Neural cell (in vitro differentiated cells): ENCODE measurements at regions not wholly inside any gene's neighbourhood (a gene's known extent, or its start where the extent isn't known, plus 50 kb on each side); places are given as distances from the start of the nearest gene placed in this dataset.

Experiments used
- H2AFZ ChIP-seq: fragments of 200-600, 300-800 bp; sonication (generic), shearing (Covaris generic); 2 replicates; pipeline ENCODE4 v1.6.0; 2014; ENCODE audit warnings: low read depth, mild to moderate bottlenecking, antibody characterized with exemption, low read length, moderate library complexity
- H3F3A ChIP-seq: fragments of 200-600 bp; shearing (Covaris generic); 2 replicates; pipeline ENCODE4 v1.6.1; 2016; ENCODE audit warnings: mild to moderate bottlenecking, moderate library complexity, mixed read lengths, antibody characterized with exemption, low read length; ENCODE audit not compliant: insufficient read depth, poor library complexity, severe bottlenecking
- H3K27ac ChIP-seq: fragments of 200-600, 300-800 bp; sonication (generic), shearing (Covaris generic); 2 replicates; pipeline ENCODE4 v1.5.1; 2014; ENCODE audit warnings: mild to moderate bottlenecking, low read length, moderate library complexity
- H3K27me3 ChIP-seq: fragments of 300-800, 200-600 bp; sonication (generic), shearing (Covaris generic); 2 replicates; pipeline ENCODE4 v1.6.0; 2014; ENCODE audit warnings: mild to moderate bottlenecking, low read depth, low read length, moderate library complexity; ENCODE audit not compliant: insufficient read depth
- H3K36me3 ChIP-seq: fragments of 300-800, 200-600 bp; sonication (generic), shearing (Covaris generic); 2 replicates; pipeline ENCODE4 v1.5.1; 2014; ENCODE audit warnings: mild to moderate bottlenecking, antibody characterized with exemption, low read length, moderate library complexity; ENCODE audit not compliant: insufficient read depth
- H3K4me2 ChIP-seq: fragments of 300-800, 200-600 bp; sonication (generic), shearing (Covaris generic); 2 replicates; pipeline ENCODE4 v1.6.0; 2014; ENCODE audit warnings: mild to moderate bottlenecking, low read length
- H3K4me3 ChIP-seq: fragments of 300-800, 200-600 bp; sonication (generic), shearing (Covaris generic); 2 replicates; pipeline ENCODE4 v1.5.1; 2014; ENCODE audit warnings: mild to moderate bottlenecking, low read length, moderate library complexity
- H3K79me2 ChIP-seq: fragments of 200-600 bp; shearing (Covaris generic); replicated peaks from 2 replicates; pipeline ENCODE4 v1.6.0; 2014; ENCODE audit warnings: mild to moderate bottlenecking, low read length, moderate library complexity; ENCODE audit not compliant: insufficient read depth
- H3K9ac ChIP-seq: fragments of 300-800, 200-600 bp; sonication (generic), shearing (Covaris generic); 2 replicates; pipeline ENCODE4 v1.6.1; 2016; ENCODE audit warnings: mild to moderate bottlenecking, low read length, mixed read lengths
- H3K9me2 ChIP-seq: fragments of 200-600 bp; shearing (Covaris generic); 2 replicates; pipeline ENCODE4 v1.6.1; 2016; ENCODE audit warnings: mild to moderate bottlenecking, low read length, mixed read lengths; ENCODE audit not compliant: insufficient read depth
- H3K9me3 ChIP-seq: fragments of 200-600, 300-800 bp; sonication (generic), shearing (Covaris generic); 2 replicates; pipeline ENCODE4 v1.6.1; 2016; ENCODE audit warnings: mild to moderate bottlenecking, mixed run types, low read length, moderate library complexity, mixed read lengths
- H4K20me1 ChIP-seq: fragments of 200-600 bp; shearing (Covaris generic); 2 replicates; pipeline ENCODE4 v1.6.1; 2016; ENCODE audit warnings: mild to moderate bottlenecking, mixed run types; ENCODE audit not compliant: insufficient read depth
- EP300 ChIP-seq: fragments of 450-650 bp; conservative IDR thresholded peaks from 2 replicates; pipeline ENCODE4 v1.6.1; 2014; ENCODE audit warnings: antibody characterized with exemption, mild to moderate bottlenecking, moderate library complexity; ENCODE audit not compliant: poor library complexity, severe bottlenecking
- EZH2 ChIP-seq: fragments of 200-600, 300-800 bp; shearing (Covaris generic), sonication (generic); IDR thresholded peaks from 2 replicates; pipeline ENCODE4 v1.6.1; 2014; ENCODE audit warnings: antibody characterized with exemption, low read length, borderline replicate concordance, mild to moderate bottlenecking; ENCODE audit not compliant: insufficient read depth, poor library complexity, severe bottlenecking
- MXI1 ChIP-seq: fragments of 450-650 bp; conservative IDR thresholded peaks from 2 replicates; pipeline ENCODE4 v1.6.1; 2014; ENCODE audit warnings: antibody characterized with exemption, mild to moderate bottlenecking; ENCODE audit not compliant: poor library complexity, severe bottlenecking
- POLR2AphosphoS5 ChIP-seq: IDR thresholded peaks from 2 replicates; pipeline ENCODE4 v1.6.1; 2012
- RAD21 ChIP-seq: fragments of 450-650 bp; conservative IDR thresholded peaks from 2 replicates; pipeline ENCODE4 v1.6.1; 2014; ENCODE audit warnings: antibody characterized with exemption, mild to moderate bottlenecking, moderate library complexity
- REST ChIP-seq: IDR thresholded peaks from 2 replicates; pipeline ENCODE4 v1.6.1; 2012; ENCODE audit warnings: borderline replicate concordance
- SMC3 ChIP-seq: fragments of 450-650 bp; conservative IDR thresholded peaks from 2 replicates; pipeline ENCODE4 v1.6.1; 2014; ENCODE audit warnings: antibody characterized with exemption, mild to moderate bottlenecking, moderate library complexity; ENCODE audit not compliant: poor library complexity
- TAF1 ChIP-seq: IDR thresholded peaks from 2 replicates; pipeline ENCODE4 v1.6.1; 2012; ENCODE audit warnings: low read depth
- TF ChIP-seq, protein P1 (sequence below): fragments of 450-650 bp; IDR thresholded peaks from 2 replicates; pipeline ENCODE4 v1.5.1; 2014; ENCODE audit warnings: antibody characterized with exemption, mild to moderate bottlenecking, moderate library complexity; ENCODE audit not compliant: poor library complexity, severe bottlenecking

GRCh38 chr9:130766021-130766926 lies 68.8 kb upstream of the ABL1 start:
- H2AFZ ChIP-seq: no peak overlapping the region
- H4K20me1 ChIP-seq: no peaks in the 10 kb centered on the region
- no peaks in the 10 kb centered on the region for H3K36me3 ChIP-seq
- no peak overlapping the region for H3K9ac ChIP-seq
- no peak overlapping the region for H3K27ac ChIP-seq
- no peak for TF ChIP-seq EP300
- TF ChIP-seq REST: no peak
- no peak for TF ChIP-seq EZH2
- TF ChIP-seq, protein P1, sequence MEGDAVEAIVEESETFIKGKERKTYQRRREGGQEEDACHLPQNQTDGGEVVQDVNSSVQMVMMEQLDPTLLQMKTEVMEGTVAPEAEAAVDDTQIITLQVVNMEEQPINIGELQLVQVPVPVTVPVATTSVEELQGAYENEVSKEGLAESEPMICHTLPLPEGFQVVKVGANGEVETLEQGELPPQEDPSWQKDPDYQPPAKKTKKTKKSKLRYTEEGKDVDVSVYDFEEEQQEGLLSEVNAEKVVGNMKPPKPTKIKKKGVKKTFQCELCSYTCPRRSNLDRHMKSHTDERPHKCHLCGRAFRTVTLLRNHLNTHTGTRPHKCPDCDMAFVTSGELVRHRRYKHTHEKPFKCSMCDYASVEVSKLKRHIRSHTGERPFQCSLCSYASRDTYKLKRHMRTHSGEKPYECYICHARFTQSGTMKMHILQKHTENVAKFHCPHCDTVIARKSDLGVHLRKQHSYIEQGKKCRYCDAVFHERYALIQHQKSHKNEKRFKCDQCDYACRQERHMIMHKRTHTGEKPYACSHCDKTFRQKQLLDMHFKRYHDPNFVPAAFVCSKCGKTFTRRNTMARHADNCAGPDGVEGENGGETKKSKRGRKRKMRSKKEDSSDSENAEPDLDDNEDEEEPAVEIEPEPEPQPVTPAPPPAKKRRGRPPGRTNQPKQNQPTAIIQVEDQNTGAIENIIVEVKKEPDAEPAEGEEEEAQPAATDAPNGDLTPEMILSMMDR: no peak
- TF ChIP-seq POLR2AphosphoS5: no peak
- no peak for TF ChIP-seq SMC3
- no peak for TF ChIP-seq TAF1
- TF ChIP-seq RAD21: no peak
- no peak for TF ChIP-seq MXI1
- H3K9me2 ChIP-seq: no peaks in the 10 kb centered on the region
- H3K79me2 ChIP-seq: no peaks in the 10 kb centered on the region
- no peak overlapping the region for H3K4me2 ChIP-seq
- H3K27me3 ChIP-seq: no peaks in the 10 kb centered on the region
- no peaks in the 10 kb centered on the region for H3F3A ChIP-seq
- no peaks in the 10 kb centered on the region for H3K9me3 ChIP-seq
- H3K4me3 ChIP-seq: no peak overlapping the region

- H3K27ac ChIP-seq: no peak overlapping the region
These were observed 68.1 kb upstream of the ABL1 start for GRCh38 chr9:130766927-130767307.

More at GRCh38 chr9:130766927-130767307, 68.1 kb upstream of the ABL1 start:
- Histone ChIP-seq H3F3A (no peaks in the 10 kb centered on the region), H3K9ac (no peak overlapping the region), H2AFZ (no peak overlapping the region), H3K9me3 (no peaks in the 10 kb centered on the region), H3K27me3 (no peaks in the 10 kb centered on the region), H4K20me1 (no peaks in the 10 kb centered on the region), H3K79me2 (no peaks in the 10 kb centered on the region), H3K9me2 (no peaks in the 10 kb centered on the region), H3K4me2 (no peak overlapping the region), H3K4me3 (no peak overlapping the region), H3K36me3 (no peaks in the 10 kb centered on the region)
- no peak for TF ChIP-seq MXI1
- no peak for TF ChIP-seq EP300
- TF ChIP-seq SMC3: no peak
- TF ChIP-seq POLR2AphosphoS5: no peak
- TF ChIP-seq EZH2: no peak
- TF ChIP-seq TAF1: no peak
- no peak for TF ChIP-seq RAD21
- TF ChIP-seq, protein P1: no peak
- TF ChIP-seq REST: no peak
